ENCODE measurements at regions not wholly inside any gene's neighbourhood (a gene's known extent, or its start where the extent isn't known, plus 50 kb on each side); places are given as distances from the start of the nearest gene placed in this dataset.

- TF ChIP-seq CTCF (IDR thresholded peaks at IDR 0.05; ENCODE audit: insufficient read depth, low read length) (no peak), GABPA (IDR thresholded peaks at IDR 0.05; ENCODE audit: low read depth) (no peak)
Measured at GRCh38 chr14:84458881-84459280, 1071.1 kb upstream of the FLRT2 start.
